MM.1S (cell line): ENCODE measurements at regions not wholly inside any gene's neighbourhood (a gene's known extent, or its start where the extent isn't known, plus 50 kb on each side); places are given as distances from the start of the nearest gene placed in this dataset.

ENCODE experiments used
- DNase-seq: peaks from one replicate; pipeline ENCODE4 v3.0.0-alpha.2; 2015
- H2AFZ ChIP-seq: fragments of 300-600 bp; sonication (generic); 2 replicates; pipeline ENCODE4 v1.6.0; 2016; ENCODE audit warnings: antibody characterized with exemption, low read length
- H3F3A ChIP-seq: fragments of 300-600 bp; sonication (generic); 2 replicates; pipeline ENCODE4 v1.6.1; 2016; ENCODE audit warnings: mild to moderate bottlenecking, antibody characterized with exemption, low read length, moderate library complexity, mixed read lengths; ENCODE audit not compliant: insufficient read depth
- H3K27ac ChIP-seq: fragments of 300-600 bp; sonication (generic); 2 replicates; pipeline ENCODE4 v1.5.1; 2016; ENCODE audit warnings: mild to moderate bottlenecking, low read length
- H3K27me3 ChIP-seq: fragments of 300-600 bp; sonication (generic); replicated peaks from 2 replicates; pipeline ENCODE4 v1.6.0; 2016; ENCODE audit warnings: low read length; ENCODE audit not compliant: insufficient read depth
- H3K36me3 ChIP-seq: fragments of 300-600 bp; sonication (generic); replicated peaks from 2 replicates; pipeline ENCODE4 v1.6.1; 2016; ENCODE audit warnings: mild to moderate bottlenecking, low read length, mixed read lengths; ENCODE audit not compliant: insufficient read depth
- H3K4me1 ChIP-seq: fragments of 300-600 bp; sonication (generic); 2 replicates; pipeline ENCODE4 v1.6.1; 2016; ENCODE audit warnings: low read length, mixed read lengths
- H3K4me2 ChIP-seq: fragments of 300-600 bp; sonication (generic); 2 replicates; pipeline ENCODE4 v1.6.0; 2016; ENCODE audit warnings: low read depth, low read length
- H3K4me3 ChIP-seq: fragments of 300-600 bp; sonication (generic); 2 replicates; pipeline ENCODE4 v1.5.1; 2016; ENCODE audit warnings: low read length, mixed read lengths
- H3K79me2 ChIP-seq: fragments of 300-600 bp; sonication (generic); 2 replicates; pipeline ENCODE4 v1.6.1; 2016; ENCODE audit warnings: mixed run types, low read length, mixed read lengths
- H3K9ac ChIP-seq: fragments of 300-600 bp; sonication (generic); 2 replicates; pipeline ENCODE4 v1.6.1; 2016; ENCODE audit warnings: low read length, mixed read lengths
- H3K9me2 ChIP-seq: fragments of 300-600 bp; sonication (generic); replicated peaks from 2 replicates; pipeline ENCODE4 v1.6.1; 2016; ENCODE audit warnings: mild to moderate bottlenecking, low read length, mixed read lengths; ENCODE audit not compliant: insufficient read depth
- H3K9me3 ChIP-seq: fragments of 300-600 bp; sonication (generic); replicated peaks from 2 replicates; pipeline ENCODE4 v1.6.1; 2016; ENCODE audit warnings: mild to moderate bottlenecking, low read length, mixed read lengths; ENCODE audit not compliant: insufficient read depth
- H4K20me1 ChIP-seq: fragments of 300-600 bp; sonication (generic); 2 replicates; pipeline ENCODE4 v1.6.1; 2016; ENCODE audit warnings: mild to moderate bottlenecking, low read length, moderate library complexity, mixed read lengths; ENCODE audit not compliant: insufficient read depth
- EZH2 ChIP-seq: fragments of 300-600 bp; sonication (generic); optimal IDR thresholded peaks from 2 replicates; pipeline ENCODE3; 2017; ENCODE audit warnings: low read depth, mild to moderate bottlenecking, antibody characterized with exemption, low read length, mixed read lengths
- EZH2phosphoT487 ChIP-seq: fragments of 300-600 bp; sonication (generic); IDR thresholded peaks from 2 replicates; pipeline ENCODE4 v1.6.1; 2018; ENCODE audit warnings: antibody characterized with exemption, low read length
- TF ChIP-seq, protein P1 (sequence below): fragments of 300-600 bp; sonication (generic); IDR thresholded peaks from 2 replicates; pipeline ENCODE4 v1.5.1; 2016; ENCODE audit warnings: antibody characterized with exemption, low read length, mixed read lengths

DNA sequence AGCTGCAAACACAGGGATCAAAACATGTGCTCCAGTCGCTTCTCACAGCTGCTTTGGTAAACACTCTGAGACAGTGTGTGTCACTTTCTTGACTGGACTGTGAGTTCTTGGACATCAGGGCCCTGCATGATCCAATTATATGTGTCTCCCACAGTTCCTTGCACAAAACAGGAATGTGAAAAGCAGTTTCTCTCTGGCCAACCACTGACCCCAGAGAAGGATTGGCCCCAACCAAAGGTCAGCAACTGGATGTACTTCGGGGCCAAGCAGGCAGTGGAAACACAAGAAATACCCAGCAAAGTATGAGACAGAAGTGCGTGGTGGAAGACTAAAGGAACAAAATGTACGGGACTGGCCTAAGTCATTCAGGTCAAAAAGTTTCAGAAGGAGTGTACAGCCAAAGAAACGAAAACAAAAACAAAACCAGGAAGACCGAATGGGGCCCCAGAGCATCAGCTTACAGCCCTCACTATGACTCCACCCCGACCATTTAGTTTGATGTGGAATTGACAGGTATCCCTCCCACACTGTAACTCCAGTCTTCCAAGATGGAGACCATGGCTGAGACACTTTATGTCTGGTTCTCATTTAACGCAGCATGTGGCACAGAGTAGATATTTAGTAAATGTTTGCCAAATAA is 76.7 kb upstream of the LPP start:
- Histone ChIP-seq H3F3A (no peaks in the 10 kb centered on the region), H3K4me2 (no peak overlapping the region), H3K27ac (no peak overlapping the region), H3K36me3 (no peaks in the 10 kb centered on the region), H3K79me2 (no peaks in the 10 kb centered on the region), H3K4me3 (no peak overlapping the region), H3K9me3 (no peaks in the 10 kb centered on the region), H4K20me1 (no peaks in the 10 kb centered on the region), H3K4me1 (no peaks in the 10 kb centered on the region), H3K9ac (no peak overlapping the region), H2AFZ (no peak overlapping the region), H3K9me2 (no peaks in the 10 kb centered on the region), H3K27me3 (no peaks in the 10 kb centered on the region)
- DNase-seq, result no peak
- no peak for TF ChIP-seq EZH2phosphoT487
- no peak for TF ChIP-seq EZH2
- TF ChIP-seq, protein P1, sequence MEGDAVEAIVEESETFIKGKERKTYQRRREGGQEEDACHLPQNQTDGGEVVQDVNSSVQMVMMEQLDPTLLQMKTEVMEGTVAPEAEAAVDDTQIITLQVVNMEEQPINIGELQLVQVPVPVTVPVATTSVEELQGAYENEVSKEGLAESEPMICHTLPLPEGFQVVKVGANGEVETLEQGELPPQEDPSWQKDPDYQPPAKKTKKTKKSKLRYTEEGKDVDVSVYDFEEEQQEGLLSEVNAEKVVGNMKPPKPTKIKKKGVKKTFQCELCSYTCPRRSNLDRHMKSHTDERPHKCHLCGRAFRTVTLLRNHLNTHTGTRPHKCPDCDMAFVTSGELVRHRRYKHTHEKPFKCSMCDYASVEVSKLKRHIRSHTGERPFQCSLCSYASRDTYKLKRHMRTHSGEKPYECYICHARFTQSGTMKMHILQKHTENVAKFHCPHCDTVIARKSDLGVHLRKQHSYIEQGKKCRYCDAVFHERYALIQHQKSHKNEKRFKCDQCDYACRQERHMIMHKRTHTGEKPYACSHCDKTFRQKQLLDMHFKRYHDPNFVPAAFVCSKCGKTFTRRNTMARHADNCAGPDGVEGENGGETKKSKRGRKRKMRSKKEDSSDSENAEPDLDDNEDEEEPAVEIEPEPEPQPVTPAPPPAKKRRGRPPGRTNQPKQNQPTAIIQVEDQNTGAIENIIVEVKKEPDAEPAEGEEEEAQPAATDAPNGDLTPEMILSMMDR, result no peak

DNA sequence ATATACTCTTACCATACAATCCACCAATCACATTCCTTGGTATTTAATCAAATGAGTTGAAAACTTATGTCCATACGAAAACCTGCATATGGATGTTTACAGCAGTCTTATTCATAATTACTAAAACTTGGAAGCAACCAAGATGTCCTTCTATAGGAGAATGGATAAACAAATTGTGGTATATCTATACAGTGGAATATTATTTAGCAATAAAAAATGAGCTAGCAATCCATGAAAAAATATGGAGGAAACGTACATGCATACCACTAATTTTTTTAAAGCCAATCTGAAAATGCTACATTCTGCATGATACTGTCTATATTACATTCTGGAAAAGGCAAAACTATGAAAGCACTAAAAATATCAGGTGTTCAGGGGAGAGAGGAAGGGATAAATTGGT is 73.9 kb upstream of the LPP start:
- Histone ChIP-seq H4K20me1 (no peaks in the 10 kb centered on the region), H3K27me3 (no peaks in the 10 kb centered on the region), H2AFZ (no peak overlapping the region), H3K9ac (no peak overlapping the region), H3K4me2 (no peak overlapping the region), H3K27ac (no peak overlapping the region), H3F3A (no peaks in the 10 kb centered on the region), H3K9me3 (no peaks in the 10 kb centered on the region), H3K36me3 (no peaks in the 10 kb centered on the region), H3K4me1 (no peaks in the 10 kb centered on the region), H3K4me3 (no peak overlapping the region), H3K79me2 (no peaks in the 10 kb centered on the region), H3K9me2 (no peaks in the 10 kb centered on the region)
- no peak for DNase-seq
- no peak for TF ChIP-seq EZH2
- TF ChIP-seq, protein P1, result no peak
- TF ChIP-seq EZH2phosphoT487, result no peak

DNA sequence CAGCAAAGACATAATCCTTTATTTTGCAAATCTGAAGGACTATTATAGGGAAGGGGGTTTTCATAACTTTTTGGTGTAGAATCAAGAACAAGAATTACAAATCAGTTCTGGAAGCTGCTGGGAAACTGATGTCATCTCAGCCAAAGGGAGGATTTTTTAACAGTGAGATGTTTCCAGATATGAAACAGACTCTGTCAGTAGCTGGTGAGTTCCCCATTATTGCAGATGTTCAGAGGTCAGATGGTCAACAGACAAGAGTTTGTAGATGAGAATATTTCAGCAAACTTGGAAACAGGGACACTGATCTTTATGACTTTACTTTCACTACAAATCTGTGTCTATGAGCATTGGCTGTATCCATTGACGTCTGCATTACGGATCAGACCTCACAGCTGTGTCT is 71.9 kb upstream of the LPP start:
- Histone ChIP-seq H3K36me3 (no peaks in the 10 kb centered on the region), H3K9me2 (no peaks in the 10 kb centered on the region), H3F3A (no peaks in the 10 kb centered on the region), H3K4me2 (no peak overlapping the region), H3K9me3 (no peaks in the 10 kb centered on the region), H3K9ac (no peak overlapping the region), H3K27ac (no peak overlapping the region), H3K27me3 (no peaks in the 10 kb centered on the region), H3K79me2 (no peaks in the 10 kb centered on the region), H3K4me3 (no peak overlapping the region), H4K20me1 (no peaks in the 10 kb centered on the region), H2AFZ (no peak overlapping the region), H3K4me1 (no peaks in the 10 kb centered on the region)
- no peak for DNase-seq
- TF ChIP-seq, protein P1, result no peak
- TF ChIP-seq EZH2phosphoT487 (no peak), EZH2 (no peak)
